Colon (tissue), 2 donors: ENCODE measurements at regions not wholly inside any gene's neighbourhood (a gene's known extent, or its start where the extent isn't known, plus 50 kb on each side); places are given as distances from the start of the nearest gene placed in this dataset.
A peak's percentile ranks its signal among the peaks of the same experiment; 100 is the strongest.
"Not testable (repeated sequence)": the region's sequence is repeated elsewhere in the genome, so short reads cannot be mapped to it uniquely, and the experiment has no call there.

Experiments
- FAIRE-seq: peaks from 2 replicates; lab custom pipeline; 2012; peaks lifted over from hg19 to GRCh38; lab: Jason Lieb, UNC
- donor health status: control.
- donor health status: control.

DNA sequence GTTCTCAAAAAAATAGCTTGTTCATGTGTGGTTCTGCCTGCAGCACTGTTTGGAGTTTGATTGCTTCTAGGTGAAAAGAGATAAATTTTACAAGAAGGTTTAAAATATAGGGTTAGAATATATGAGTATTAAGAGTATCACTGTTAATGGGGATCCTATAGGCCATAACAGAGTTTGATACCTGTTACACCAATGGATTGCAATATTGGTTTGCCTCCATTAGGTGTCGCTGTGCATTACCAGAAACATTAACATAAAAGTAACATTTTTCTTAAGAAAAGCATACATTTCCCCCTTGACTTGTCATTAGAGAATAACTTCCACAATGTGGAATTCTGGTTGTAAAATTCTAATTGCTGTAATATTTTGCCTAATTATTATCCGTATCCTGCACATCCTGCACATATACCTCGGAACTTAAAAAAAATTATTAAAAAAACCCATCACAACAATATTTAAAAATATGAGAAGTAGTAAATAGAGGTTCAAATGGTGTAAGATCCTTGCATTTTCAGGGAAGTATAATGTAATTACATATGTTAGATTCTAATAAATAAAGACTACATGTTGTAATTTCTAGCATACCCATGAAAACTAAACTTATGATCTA is 63.0 kb downstream of the CYP4A11 start:
- peak; percentile 64 for FAIRE-seq

DNA sequence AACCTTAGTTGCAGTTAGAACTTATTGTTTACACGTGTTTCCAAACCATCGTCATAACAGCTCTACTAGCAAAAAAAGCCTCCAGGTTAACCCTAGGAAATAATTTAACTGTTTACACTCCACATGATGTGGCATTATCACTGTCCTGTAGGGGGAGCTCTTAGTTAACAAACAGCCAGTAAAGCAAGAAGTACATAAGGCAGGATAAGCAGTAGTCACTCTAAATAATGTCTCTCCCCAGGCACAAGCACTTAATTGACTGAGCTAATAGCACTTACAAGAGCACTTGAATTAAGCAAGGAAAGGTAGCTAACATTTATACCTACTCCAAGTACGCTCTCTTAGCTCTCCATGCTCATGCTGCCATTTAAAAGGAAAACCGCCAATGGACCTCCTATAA is 65.2 kb downstream of the CYP4A11 start:
- not testable (repeated sequence) for FAIRE-seq
